Mucosa of rectum (tissue), 2 donors: ENCODE measurements at regions not wholly inside any gene's neighbourhood (a gene's known extent, or its start where the extent isn't known, plus 50 kb on each side); places are given as distances from the start of the nearest gene placed in this dataset.

Experiments used
- H3K27ac ChIP-seq, 2 donors: one replicate each; pipeline ENCODE4 v1.7.0; 2013; ENCODE audit warnings: inconsistent platforms in 2 of 2, low read depth in 2 of 2, low read length in 2 of 2
- H3K27me3 ChIP-seq, 2 donors: one replicate each; pipeline ENCODE4 v1.7.0; 2013; ENCODE audit warnings: low read length in 2 of 2; ENCODE audit not compliant: control insufficient read depth in 2 of 2, insufficient read depth in 2 of 2
- H3K36me3 ChIP-seq, 2 donors: one replicate each; pipeline ENCODE4 v1.7.0; 2013; ENCODE audit warnings: low read length in 2 of 2; ENCODE audit not compliant: control insufficient read depth in 2 of 2, insufficient read depth in 2 of 2
- H3K4me1 ChIP-seq, 2 donors: one replicate each; pipeline ENCODE4 v1.7.0; 2013; ENCODE audit warnings: low read length in 2 of 2, mild to moderate bottlenecking in 1 of 2; ENCODE audit not compliant: control insufficient read depth in 2 of 2, insufficient read depth in 2 of 2
- H3K4me3 ChIP-seq, 2 donors: one replicate each; pipeline ENCODE4 v1.7.0; 2013; ENCODE audit warnings: low read length in 2 of 2
- H3K9ac ChIP-seq, 2 donors: one replicate each; pipeline ENCODE4 v1.7.0; 2013; ENCODE audit warnings: low read length in 2 of 2, low read depth in 1 of 2, mild to moderate bottlenecking in 1 of 2
- H3K9me3 ChIP-seq, 2 donors: one replicate each; pipeline ENCODE4 v1.7.0; 2013; ENCODE audit warnings: low read length in 2 of 2; ENCODE audit not compliant: control insufficient read depth in 2 of 2
- donor health status: healthy.
- donor health status: Normal muscosa, but diverticular disease.

DNA sequence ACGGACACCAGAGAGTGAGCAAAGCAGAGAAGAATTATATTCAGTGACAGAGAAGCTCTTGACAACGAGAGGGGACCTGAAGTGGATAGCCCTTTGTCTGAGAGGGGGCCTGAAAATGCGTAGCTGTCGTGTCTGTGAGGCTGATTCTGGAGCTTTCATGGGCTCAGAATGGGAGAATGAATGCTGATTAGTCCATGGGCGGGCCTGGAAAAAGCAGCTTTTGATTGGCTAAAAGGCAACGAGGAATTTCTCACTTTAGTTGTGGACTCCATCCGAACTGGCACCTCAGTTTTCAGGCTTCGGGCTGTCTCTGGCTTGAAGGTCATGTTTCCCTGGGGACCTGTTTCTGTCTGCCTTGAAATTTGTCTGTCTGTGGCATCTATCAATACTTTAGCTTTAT, 487.1 kb downstream of the TECRL start:
- Histone ChIP-seq H3K9me3 (no peaks in the 10 kb centered on the region), H3K36me3 (no peaks in the 10 kb centered on the region), H3K27ac (no peak overlapping the region), H3K4me1 (no peaks in the 10 kb centered on the region), H3K9ac (no peak overlapping the region), H3K27me3 (no peaks in the 10 kb centered on the region), H3K4me3 (no peak overlapping the region)

GRCh38 chr4:63921561-63921960, 487.7 kb downstream of the TECRL start:
- H3K4me1 ChIP-seq: no peaks in the 10 kb centered on the region
- no peak overlapping the region for H3K27ac ChIP-seq
- no peak overlapping the region for H3K9ac ChIP-seq
- no peaks in the 10 kb centered on the region for H3K9me3 ChIP-seq
- no peak overlapping the region for H3K4me3 ChIP-seq
- no peaks in the 10 kb centered on the region for H3K36me3 ChIP-seq
- no peaks in the 10 kb centered on the region for H3K27me3 ChIP-seq

DNA sequence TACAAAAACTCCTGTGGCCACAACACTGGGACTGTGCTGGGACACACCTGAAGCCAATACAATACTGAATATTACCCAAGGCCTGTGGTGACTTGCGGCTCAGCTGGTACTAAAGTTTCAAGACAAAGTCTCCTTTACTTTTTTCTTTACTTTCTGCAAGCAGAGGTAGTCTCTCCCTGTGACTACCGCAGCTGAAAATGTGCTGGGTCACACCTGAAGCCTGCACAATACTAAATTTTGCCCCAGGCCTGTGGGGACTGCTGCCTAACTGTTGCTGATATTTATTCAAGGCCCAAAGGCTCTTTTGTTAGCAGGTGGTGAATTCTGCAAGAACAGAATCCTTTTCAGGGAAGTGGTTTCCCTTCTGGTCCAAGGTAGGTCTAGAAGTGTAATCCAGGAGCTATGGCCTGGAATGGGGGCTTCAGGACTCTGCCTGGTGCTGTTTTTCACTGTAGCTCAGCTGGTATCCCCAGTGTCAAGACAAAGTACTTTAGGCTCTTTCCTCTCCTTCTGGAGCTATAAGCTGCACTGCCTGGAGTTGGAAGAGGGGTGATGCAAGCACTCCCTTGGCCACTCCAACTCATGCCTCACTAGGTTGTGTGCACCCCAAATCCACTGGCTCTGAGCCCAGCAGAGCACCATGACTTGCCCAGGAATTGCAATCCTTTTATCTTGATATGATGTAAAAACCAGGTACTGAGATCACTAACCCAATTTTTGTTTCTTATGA, 489.4 kb downstream of the TECRL start:
- H3K4me3 ChIP-seq: no peak overlapping the region
- no peaks in the 10 kb centered on the region for H3K27me3 ChIP-seq
- no peak overlapping the region for H3K27ac ChIP-seq
- no peaks in the 10 kb centered on the region for H3K9me3 ChIP-seq
- no peaks in the 10 kb centered on the region for H3K4me1 ChIP-seq
- H3K36me3 ChIP-seq: no peaks in the 10 kb centered on the region
- H3K9ac ChIP-seq: no peak overlapping the region

DNA sequence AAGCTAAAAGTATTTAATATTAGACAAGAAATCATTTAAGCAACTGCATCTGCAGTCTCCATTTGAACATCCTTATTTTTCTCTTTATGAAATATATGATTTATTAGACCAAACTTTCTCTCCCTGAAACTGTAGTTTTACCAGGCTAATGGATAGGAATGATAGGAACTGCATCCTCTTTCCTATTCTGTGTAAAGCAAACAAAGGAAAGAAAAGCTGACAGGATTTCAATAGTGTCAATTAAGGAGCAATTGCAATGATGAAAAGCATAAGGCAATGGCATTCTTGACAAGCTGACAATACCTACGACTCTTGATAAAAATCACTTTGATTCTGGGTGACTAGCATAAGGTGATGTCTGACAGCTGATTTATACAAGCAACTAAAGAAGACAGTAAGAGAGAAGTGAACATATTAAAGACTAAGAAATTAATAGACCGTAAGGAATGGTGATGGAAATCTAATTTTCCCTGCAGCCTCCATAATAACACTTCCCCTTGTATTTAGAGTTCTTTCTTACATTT, 502.5 kb downstream of the TECRL start:
- no peak overlapping the region for H3K9ac ChIP-seq

GRCh38 chr4:63904201-63904600, 505.0 kb downstream of the TECRL start:
- Histone ChIP-seq H3K4me1 (no peaks in the 10 kb centered on the region), H3K9ac (no peak overlapping the region), H3K9me3 (no peaks in the 10 kb centered on the region), H3K27ac (no peak overlapping the region), H3K4me3 (no peak overlapping the region), H3K27me3 (no peaks in the 10 kb centered on the region), H3K36me3 (no peaks in the 10 kb centered on the region)

More for the DNA sequence above, 502.5 kb downstream of the TECRL start:
- no peak overlapping the region for H3K27ac ChIP-seq
- no peak overlapping the region for H3K4me3 ChIP-seq
- H3K27me3 ChIP-seq: no peaks in the 10 kb centered on the region
- H3K9me3 ChIP-seq: no peaks in the 10 kb centered on the region
- no peaks in the 10 kb centered on the region for H3K36me3 ChIP-seq
- no peaks in the 10 kb centered on the region for H3K4me1 ChIP-seq

DNA sequence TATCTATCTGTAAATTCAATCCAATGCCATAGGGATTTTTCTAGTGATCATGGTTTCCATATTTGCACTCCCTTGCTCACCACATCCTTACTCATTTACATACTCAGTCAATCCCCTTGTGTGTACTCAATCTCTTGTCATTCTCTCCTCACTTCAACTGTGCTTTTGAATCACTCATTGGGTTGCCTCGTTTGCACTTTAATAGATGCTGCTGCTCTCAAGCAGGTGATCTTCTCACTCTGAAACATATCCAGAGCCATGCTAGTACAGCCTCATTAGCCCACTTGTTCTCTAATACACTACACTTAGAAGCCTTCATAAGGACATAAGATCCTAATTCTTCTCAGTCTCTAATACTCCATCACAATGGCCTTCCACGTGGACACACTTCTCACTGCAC, 507.9 kb downstream of the TECRL start:
- H3K36me3 ChIP-seq: no peaks in the 10 kb centered on the region
- H3K27me3 ChIP-seq: no peaks in the 10 kb centered on the region
- H3K4me1 ChIP-seq: no peaks in the 10 kb centered on the region
- H3K9me3 ChIP-seq: no peaks in the 10 kb centered on the region
- H3K4me3 ChIP-seq: no peak overlapping the region
- H3K9ac ChIP-seq: no peak overlapping the region
- no peak overlapping the region for H3K27ac ChIP-seq

DNA sequence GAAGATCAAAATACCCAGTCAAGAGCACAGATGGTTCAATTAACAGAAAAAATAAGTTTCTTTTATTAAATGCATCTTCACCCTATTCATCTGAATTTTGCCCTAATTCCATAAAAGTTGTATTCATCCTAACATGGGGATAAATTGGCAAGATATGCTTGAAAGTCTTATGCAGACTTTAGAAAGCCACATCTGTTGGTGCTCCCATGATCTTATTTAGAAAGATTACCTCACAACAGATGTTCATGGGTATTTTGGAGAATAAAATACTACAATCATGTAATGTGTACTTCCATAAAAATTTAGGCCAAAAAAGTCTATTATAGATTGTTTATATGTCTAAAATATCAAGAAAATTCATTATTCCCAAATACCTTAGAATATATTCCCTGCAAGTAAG, 510.3 kb downstream of the TECRL start:
- no peak overlapping the region for H3K9ac ChIP-seq

DNA sequence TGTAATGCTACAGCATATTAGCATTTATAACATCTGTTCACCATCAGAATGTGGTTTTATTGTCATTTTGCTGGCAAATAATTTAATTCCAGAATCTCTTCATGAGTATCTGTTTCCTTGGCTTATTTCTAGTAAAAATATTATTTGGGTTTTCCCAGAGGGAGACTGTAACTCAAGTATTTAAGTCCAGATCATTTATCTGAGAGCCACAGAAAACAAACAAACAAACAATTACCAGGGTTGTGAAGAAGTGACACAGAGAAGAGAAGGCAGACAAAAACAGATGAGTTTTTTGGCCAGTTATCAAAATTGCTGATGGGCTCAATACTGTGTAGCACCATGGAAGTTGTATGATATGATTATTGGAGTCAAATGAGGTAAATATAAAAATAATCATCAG, 515.1 kb downstream of the TECRL start:
- Histone ChIP-seq H3K36me3 (no peaks in the 10 kb centered on the region), H3K27me3 (no peaks in the 10 kb centered on the region), H3K9ac (no peak overlapping the region), H3K4me1 (no peaks in the 10 kb centered on the region), H3K27ac (no peak overlapping the region), H3K4me3 (no peak overlapping the region), H3K9me3 (no peaks in the 10 kb centered on the region)

More for the DNA sequence above, 510.3 kb downstream of the TECRL start:
- H3K4me3 ChIP-seq: no peak overlapping the region
- H3K9me3 ChIP-seq: no peaks in the 10 kb centered on the region
- no peaks in the 10 kb centered on the region for H3K27me3 ChIP-seq
- H3K27ac ChIP-seq: no peak overlapping the region
- no peaks in the 10 kb centered on the region for H3K36me3 ChIP-seq
- H3K4me1 ChIP-seq: no peaks in the 10 kb centered on the region

DNA sequence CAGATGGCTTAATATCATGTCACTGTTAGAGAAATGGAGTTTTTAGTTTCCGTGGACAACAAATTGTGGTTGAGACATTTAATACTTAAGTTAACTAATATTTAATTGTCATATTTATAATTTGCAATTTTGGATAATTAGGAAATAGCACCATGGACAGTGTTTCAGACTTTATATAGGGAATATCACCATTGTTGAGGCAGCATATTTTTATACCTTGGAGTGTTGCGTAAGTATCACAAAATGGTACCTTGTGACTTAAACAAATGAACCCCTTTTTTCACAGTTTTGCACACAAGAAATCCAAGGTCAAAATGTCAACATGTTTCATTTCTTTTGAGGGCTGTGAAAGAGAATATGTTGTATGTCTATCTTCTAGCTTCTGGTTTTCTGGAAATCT, 539.9 kb downstream of the TECRL start:
- H3K4me3 ChIP-seq: no peak overlapping the region
- no peaks in the 10 kb centered on the region for H3K4me1 ChIP-seq
- no peak overlapping the region for H3K27ac ChIP-seq
- no peaks in the 10 kb centered on the region for H3K36me3 ChIP-seq
- no peak overlapping the region for H3K9ac ChIP-seq
- no peaks in the 10 kb centered on the region for H3K9me3 ChIP-seq
- H3K27me3 ChIP-seq: no peaks in the 10 kb centered on the region

- no peak overlapping the region for H3K4me3 ChIP-seq
- no peaks in the 10 kb centered on the region for H3K4me1 ChIP-seq
- no peaks in the 10 kb centered on the region for H3K36me3 ChIP-seq
- H3K9ac ChIP-seq: no peak overlapping the region
- H3K9me3 ChIP-seq: no peaks in the 10 kb centered on the region
- no peak overlapping the region for H3K27ac ChIP-seq
- no peaks in the 10 kb centered on the region for H3K27me3 ChIP-seq
Observed at GRCh38 chr4:63851496-63851895, 557.8 kb downstream of the TECRL start.
